NCI-H2196 treated with DMSO at 0.1 percent for 48 hours (cell line): ENCODE measurements at regions not wholly inside any gene's neighbourhood (a gene's known extent, or its start where the extent isn't known, plus 50 kb on each side); places are given as distances from the start of the nearest gene placed in this dataset.
A peak's percentile ranks its signal among the peaks of the same experiment; 100 is the strongest.

Experiments
- DNase-seq: peaks from one replicate; lab custom pipeline; 2025; ENCODE audit not compliant: unreplicated experiment; lab: John Stamatoyannopoulos, UW

DNA sequence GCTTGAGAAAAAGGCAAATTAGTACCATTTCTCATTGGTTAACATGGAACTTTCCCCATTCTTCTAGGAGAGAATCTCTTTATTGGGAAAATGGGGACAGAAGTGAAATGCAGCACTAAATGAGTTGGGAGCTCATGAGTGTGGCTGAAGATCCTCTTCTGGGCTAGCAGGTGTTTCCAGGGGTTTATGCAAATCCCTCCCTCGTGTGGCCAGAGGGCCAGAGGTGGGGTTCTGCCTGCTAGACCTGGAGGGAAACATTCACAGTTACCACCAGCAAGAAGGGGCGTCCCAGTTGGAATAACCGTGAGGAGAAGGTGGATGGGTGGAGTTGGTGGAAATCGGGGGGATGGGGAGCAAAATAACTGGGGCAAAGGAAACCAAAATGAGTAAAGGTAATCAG, 235.9 kb downstream of the KLF6 start:
- no peak for DNase-seq

DNA sequence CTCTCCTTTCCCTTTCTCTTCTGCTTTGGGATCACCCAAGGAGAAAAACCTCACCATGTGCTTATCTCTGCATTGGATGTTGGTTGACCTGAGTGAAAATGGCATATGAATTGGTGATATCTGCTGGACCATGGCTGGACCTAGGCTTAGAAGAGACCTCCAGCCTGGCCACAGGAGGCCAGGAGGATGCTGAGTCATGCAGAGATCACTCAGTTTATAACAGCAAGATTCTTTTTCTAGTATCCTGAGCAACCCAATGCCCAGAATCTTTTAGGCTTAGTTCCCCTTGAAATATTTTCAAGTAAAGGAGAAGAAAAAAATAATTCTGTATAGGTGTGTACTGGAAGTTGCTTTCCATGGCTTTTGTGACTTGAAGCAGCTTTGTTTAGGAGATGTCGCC, 236.3 kb downstream of the KLF6 start:
- DNase-seq, result no peak

DNA sequence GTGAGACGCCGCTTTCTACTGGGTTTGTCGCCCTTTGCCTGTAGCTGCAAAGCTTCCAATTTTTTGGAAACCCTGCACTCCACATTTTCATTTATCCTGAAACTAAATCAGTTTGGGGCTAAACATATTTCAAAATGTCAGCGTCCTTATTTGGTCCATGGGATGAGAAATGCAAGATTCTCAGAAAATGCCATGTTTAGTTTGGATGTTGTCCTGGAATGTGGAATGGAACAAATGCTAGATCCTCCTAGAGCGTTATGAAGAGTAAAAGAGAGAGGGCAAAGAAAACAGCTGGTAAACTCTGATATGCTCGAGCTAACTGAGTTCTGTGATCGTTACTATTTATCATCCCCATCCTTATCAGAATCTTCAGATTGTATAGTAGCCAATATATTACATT, 236.9 kb downstream of the KLF6 start:
- no peak for DNase-seq

DNA sequence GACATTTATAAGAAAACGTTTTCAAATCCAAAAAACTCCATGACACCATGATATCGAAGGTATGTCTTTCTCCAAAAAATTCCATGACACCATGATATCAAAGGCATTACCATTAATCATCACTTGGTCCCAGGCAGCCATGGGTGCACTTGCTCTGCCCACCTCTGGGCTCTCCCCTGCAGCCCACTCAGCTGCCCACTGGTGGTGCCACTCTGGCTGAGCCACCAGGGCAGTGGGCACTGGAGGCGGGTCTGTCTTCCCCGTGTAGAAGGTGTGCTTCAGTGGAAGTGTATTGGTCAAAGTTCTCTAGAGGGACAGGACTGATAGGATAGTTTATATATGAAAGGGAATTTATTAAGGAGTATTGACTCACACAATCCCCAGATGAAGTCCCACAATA, 240.4 kb downstream of the KLF6 start:
- no peak for DNase-seq

DNA sequence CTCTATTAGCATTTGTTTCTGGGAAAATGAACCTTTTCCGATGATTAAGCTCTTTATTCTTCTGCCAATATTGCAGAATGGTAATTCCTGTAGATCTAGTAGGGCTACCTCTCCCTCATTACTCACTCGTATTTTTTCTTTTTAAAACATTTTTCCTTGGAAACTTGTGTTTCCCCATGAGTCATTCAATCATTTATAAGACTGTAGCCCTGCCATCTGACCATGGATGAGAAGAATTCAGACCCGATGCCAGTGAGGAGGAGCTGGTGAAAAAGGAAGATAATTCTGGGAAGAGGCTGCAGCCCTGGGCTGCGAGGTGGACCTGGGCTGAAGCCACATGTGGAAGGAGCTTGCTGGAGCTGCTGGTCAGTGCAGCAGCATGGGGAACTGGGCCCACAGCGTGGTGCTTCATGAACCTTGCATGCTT, 242.8 kb downstream of the KLF6 start:
- no peak for DNase-seq

DNA sequence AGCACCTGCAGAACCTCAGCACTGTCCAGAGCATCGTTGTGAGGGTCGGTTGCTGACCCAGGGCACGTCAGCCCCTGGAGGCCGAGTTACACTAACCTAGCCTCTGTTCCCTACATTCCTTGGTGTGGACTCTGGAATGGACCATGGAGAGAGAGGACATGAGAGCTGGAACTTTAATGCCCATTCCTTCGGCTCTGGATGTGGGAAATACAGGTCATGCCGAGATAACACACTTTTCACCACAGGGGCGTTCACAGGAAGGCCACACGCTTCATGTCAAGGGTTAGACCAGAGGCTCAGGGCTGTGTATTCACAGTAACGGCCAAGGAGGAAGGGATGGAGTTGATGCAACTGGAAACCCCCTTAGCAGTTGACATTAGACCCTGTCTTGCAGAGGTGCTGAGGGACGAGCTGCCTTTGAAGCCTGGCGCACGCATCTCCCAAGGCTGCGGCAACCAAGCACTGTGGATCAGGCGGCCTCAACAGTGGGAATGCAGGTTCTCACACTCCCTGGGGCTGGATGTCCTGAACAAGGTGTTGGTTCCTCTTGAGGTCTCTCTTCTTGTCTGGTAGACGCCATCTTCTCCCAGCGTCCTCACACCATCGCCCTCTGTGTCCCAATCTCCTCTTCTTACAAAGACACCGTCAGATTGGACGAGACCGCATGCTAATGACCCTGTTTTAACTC, 245.2 kb downstream of the KLF6 start:
- DNase-seq, result no peak

DNA sequence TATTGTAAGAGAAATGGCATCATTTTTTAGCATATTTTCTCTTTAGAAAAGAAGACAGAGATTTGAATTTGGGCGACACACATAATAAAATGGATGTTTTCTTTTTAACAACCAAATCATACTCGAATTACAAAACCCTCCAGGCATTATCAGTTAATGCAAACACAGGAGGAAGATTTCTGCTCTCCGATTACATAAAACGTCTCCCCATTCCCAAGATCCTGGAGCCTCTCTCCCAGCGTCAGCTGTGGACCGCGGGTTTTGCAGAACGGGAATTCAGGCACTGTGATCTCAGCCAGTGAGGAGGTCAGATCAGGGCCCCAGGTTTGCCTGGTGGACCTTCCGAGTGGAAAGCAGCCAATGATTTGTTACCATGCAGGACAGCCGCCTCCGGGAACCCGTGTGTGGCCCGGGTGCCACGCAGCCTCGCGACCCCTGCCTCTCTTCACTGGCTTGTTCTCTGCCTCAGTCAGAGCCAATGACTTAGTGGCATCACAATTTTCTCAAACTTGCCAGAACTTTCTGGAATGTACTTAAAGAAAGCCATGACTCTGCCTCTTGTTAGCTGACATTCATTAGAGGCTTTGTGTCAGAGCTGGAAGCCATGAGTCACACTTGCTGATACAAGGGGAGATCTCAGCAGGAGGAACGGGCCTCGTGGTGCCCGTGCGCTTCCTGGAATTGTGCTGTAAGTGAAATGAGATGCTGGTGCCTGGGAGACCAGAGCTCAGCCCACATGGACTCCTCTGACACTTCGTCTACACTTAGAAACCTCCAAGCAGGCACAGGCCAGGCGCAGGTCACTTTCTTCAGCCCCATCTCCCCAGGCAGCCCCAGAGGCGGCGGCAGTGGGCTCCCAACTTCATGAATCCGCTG, 246.1 kb downstream of the KLF6 start:
- peak; percentile 14 for DNase-seq

DNA sequence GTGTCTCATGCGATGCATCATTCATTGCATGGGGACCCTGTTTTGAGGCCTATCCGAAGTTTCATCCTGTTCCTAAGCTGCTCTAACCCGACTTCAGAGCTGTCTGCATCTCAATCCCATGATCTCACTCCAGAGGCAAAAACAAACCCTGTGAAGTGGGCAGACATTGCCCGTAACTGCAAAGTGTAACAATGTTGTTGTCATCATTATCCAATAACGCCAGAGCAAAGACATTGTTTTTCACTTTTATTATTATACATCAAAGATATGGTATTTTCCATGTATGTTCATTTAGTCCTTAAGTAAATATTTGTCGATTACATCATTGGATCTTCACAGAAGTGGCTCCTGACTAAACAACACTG, 246.7 kb downstream of the KLF6 start:
- no peak for DNase-seq

DNA sequence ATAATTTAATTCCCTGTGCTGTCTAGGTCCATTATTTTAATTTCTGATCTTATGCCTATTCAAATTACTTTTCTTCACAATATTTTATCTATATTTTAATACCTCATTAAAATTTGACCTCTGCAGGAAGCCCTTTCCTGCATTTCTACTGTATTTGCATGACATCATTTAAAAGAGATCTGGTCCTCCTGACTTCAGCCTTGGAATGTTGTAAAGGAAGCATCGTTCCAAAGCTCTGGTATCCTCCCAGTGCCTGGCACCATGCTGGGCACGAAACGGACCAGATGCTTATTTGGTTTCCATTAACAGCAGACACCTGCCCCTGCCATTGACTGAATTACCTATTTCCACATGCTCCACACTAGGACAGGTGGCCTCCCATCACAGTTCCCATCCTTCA, 247.5 kb downstream of the KLF6 start:
- DNase-seq, result no peak

DNA sequence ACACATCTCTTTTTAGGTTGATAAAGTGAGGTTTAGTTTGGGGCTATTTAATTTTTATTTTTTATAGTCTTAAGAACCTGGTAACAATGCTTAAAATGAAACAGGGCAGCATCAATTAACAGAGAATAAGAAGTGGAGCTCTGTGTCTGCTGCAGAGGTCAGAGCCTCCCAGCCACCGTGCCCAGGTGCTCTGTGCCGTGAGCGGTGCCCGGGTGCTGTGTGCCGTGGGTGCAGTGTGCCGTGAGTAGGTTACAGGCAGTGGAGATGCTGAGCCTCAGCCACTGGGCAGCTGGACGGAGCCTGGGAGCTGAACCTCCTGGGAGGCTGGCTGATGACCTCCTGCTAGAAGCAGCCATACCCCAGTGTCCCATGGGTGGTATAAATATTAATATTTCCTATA, 250.0 kb downstream of the KLF6 start:
- no peak for DNase-seq

DNA sequence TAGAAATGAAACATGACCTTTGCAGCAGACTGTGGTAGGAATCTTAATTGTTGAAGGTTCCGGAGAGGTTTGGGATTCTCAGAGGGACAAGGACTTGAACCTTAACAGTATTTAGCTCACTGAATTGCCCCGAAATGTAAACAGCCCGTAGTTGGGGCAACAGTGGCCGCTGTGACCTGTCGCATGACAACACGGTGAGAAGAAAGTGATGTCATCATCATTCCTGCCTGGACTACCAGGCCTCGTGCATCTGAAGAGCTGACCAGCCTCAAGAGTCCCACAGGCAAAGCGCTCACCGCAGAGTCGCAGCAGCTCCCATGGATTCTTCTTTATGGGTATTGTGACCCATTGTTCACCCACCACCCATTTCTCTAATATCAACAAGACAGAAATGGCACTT, 250.6 kb downstream of the KLF6 start:
- no peak for DNase-seq

DNA sequence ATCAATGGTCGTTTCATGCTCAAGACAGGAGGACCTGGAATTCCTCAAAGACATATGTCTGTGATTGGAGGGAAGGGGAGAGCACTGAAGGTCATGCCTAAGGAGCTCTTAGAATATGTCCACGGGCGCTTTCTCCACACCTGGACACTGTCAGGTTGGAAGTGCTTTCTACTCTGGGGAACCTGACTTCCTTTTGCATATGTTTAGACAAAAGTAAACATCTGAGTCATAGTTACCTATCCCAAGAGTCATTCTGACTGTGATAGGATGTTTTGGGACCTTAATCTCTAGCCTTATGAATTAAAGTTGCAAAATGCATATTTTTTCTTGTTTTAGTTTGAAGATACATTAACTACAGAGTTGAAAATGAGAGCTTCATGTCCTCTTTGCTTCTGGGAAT, 251.7 kb downstream of the KLF6 start:
- no peak for DNase-seq

DNA sequence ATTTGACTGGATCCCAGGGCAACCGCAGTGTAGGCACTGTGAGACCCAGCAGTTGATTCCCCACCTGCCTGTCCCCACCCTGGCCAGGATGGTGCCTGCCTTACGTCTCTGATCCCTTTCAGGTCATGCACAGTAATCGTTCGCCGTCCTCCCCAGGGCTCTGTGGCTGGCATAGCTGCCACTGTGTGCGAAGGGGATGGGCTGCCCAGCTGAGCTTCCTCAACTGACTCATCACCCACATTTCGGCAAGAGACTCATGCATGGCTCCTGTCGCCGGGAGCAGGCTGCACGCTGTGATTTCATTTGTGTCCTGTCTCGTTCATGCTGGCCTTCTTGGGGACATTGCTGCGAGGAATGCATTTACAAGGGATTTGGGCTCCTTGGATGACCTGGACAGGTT, 252.4 kb downstream of the KLF6 start:
- DNase-seq, result no peak

DNA sequence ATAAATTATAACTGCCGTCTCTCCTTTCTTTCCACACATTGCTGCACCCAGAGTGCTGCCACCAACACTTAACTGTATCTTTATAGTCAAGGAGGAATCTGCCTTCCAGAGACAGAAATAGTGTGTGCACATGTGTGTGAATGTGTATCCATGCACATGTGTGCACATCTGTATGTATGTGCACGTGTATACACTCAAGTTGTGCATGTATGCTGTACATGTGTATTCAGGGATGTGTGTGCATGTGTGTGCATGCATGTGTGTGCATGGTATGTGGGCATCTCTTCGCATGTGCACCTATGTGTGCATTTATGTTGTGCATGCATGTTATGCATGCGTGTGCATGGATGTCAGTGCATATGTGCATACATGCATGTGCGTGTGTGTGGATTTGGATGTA, 253.3 kb downstream of the KLF6 start:
- no peak for DNase-seq

DNA sequence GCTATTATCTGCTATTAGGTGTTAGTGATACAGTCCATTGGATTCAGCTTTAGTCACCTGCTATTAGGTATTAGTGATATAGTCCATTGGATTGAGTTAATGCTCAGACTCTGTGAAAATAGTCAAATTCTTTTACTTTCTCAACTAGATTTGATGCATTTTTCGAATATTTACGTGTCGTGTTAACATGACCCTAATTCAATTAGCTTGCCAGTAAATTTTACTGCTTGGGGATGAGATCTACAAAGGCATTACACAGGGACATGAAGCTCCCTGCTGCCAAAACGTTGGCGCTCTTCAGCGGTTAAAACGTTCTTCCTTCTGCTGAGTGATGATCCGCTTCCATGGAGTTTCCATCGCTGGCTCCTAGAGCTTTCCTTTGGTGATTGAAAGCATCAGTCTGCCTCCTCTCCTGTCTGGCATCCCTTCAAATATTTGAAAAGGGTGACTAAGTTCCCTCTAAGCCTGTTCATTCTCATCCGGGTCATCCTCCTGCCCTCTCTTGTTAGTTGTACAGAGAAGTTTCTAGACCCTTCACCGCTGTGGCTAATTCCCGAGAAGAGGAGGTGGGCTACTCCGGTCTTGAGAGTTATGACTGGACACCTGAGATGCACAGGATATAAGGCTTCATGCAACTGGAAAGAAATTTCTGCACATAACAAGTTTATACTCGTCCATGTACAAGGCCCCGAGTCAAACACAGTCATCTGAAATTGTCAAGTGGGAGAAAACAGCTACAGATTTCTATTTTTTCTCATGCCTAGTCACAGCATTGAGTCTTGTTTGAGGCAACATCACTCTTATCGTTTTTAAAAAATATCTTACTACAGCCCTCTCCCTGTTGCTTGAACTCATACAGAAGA, 254.0 kb downstream of the KLF6 start:
- DNase-seq, result no peak

DNA sequence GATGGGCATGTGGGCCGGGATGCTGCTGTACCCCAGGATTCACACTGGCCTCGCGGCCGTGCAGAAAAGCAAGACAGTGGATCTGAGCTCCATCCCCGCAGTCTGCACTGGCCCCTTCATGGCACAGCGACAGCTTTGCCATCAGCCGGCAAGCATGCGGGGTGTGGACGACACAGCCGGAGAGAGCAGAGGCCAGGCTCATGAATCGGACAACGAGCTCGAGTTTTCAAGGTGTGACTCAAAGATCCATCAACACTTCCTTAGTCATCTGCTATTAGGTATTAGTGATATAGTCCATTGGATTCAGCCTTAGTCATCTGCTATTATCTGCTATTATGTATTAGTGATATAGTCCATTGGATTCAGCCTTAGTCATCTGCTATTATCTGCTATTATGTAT, 254.7 kb downstream of the KLF6 start:
- DNase-seq, result no peak

DNA sequence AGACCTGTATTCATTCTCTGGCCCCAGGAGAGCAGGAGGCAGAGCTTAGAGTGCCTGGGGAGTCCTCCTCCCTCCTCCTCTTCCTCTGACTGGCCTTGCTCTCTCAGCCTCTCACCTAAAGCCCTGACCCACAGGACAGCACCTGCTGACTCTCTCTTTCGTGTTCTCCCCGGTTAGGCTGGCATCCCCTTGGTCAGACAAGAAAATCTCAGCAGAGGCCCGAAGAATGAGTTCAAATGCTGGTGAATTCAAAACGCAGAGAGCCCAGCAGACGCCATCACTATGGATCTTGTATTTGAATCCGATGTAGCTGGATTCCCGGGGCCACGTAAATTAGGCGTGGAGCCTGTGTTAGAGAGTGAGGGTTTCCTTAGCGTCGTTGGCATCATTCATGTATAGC, 255.3 kb downstream of the KLF6 start:
- DNase-seq, result no peak

DNA sequence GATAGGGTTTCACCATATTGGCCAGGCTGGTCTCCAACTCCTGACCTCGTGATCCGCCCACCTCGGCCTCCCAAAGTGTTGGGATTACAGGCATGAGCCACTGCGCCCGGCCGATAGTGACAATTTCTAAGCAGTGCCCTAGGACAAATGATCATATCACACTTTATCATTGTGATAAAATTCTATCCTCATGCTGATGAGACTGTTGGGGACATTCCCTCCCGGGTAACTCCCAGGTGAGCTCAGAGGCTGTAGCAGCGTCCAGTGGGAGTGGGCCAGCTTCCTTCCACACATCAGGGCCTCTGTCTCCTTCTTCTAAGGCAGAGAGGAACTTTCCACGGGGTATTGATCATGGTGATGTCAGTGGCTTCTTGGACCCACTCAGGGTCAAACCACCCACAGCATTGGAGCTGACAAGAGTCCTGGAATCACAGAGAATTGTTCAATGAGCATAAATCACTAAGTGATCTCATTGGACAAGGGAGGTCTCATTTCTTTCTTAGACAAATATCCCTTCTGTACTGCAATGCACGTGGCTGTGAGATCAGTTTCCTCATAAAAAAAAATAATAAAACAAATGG, 256.1 kb downstream of the KLF6 start:
- DNase-seq, result no peak

DNA sequence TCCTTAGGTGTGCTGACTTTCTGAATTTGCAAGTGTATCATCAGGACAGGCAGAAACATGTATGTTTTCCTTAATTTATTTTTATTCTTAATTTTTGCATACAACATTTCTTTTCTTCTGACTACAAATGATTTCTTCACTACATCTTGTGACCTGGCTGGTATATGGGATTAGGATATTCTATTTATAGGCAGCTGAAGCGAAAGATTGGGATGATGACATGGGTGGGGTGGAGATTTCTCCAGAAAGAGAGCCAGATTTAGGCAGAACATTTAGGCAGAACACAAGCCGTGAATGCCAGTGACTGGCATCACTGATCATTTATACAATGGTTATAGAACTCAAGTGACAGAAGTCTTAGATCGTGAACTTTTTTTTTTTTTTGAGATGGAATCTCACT, 256.7 kb downstream of the KLF6 start:
- no peak for DNase-seq

DNA sequence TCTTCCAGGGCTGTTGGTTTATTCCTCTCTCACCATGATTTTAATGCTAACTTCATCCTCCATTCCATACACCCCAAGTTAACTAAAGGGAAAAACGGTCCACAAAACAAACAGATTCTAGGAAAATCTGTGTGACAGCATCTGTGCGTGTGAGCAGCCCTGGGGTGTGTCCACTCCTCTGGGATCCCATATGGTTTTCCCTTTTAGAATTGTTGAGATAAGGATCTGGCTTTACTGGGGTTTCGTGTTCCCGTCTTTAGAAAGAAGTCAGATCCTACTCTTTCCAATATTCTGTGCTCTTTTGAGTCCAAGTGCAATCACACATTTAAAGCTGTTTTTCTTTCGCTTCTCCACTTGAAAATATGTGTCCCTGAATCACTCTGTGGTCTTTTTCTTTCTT, 257.1 kb downstream of the KLF6 start:
- DNase-seq, result no peak

DNA sequence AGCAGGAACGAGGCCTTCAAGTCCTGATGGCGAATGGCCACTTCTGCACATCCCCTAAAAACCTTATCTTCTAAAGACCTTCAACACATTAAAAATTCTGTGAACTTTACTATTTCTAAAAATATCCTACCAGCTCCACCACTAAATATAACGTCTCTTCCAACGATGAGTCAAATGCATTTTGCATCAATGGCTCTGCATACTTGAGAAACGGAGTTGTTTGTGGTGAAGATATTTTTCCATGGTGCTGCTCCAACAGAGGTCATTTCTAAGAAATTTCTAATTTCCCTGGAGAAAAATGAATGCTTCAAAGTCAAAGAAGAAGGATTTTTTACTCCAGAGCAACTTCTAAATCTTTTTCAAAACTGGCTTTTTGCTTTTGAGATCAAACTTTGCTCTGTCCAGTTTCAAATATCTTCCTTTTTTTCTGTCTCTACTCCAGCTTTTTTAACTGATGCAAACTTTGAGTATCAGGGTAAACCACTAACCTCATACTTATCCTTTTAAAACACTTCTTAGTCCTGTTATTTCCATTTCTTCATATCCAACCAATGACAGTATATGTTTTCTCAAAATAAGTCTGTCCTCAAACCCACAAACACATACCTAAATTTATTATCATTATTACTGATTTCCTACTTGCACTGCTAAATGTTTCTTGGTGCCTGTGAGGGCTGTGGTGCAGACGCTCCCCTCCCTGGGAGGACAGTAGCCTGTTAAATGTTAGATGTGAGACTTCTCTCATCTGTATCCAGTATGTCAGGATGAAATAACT, 258.1 kb downstream of the KLF6 start:
- no peak for DNase-seq
